ENCODE measurements at regions not wholly inside any gene's neighbourhood (a gene's known extent, or its start where the extent isn't known, plus 50 kb on each side); places are given as distances from the start of the nearest gene placed in this dataset.

- Histone ChIP-seq H3K4me3 (replicated peaks in 1 of 3; ENCODE audit: insufficient read depth in 1 of 3, low read depth in 2 of 3, low read length in 3 of 3) (no peak overlapping the region), H3K9ac (ENCODE audit: insufficient read depth, low read depth, low read length) (no peak overlapping the region), H3K4me1 (ENCODE audit: insufficient read depth, low read length) (peaks cover 30% of the 10 kb centered on the region), H3K79me2 (ENCODE audit: insufficient read depth, low read length) (no peaks in the 10 kb centered on the region), H2AFZ (ENCODE audit: low read length) (no peak overlapping the region), H3K36me3 (replicated peaks in 1 of 2; ENCODE audit: control insufficient read depth in 1 of 2, insufficient read depth in 2 of 2, low read length in 2 of 2) (no peaks in the 10 kb centered on the region), H4K20me1 (ENCODE audit: insufficient read depth, low read length) (no peaks in the 10 kb centered on the region), H3K9me3 (ENCODE audit: low read length) (no peaks in the 10 kb centered on the region), H3K27ac (ENCODE audit: extremely low read length, insufficient read depth, low read length) (no peak overlapping the region), H3K27me3 (ENCODE audit: control insufficient read depth in 1 of 2, insufficient read depth in 2 of 2, low read length in 2 of 2) (peaks cover 0 to 7% of the 10 kb centered on the region in 2 experiments; a peak in 2 of 5 replicates), H3K4me2 (ENCODE audit: low read depth, low read length) (no peak overlapping the region)
- TF ChIP-seq PHF21A (CRISPR knock-in tag; IDR thresholded peaks at IDR 0.05) (no peak), KLF16 (CRISPR knock-in tag; IDR thresholded peaks at IDR 0.05) (no peak), E2F2 (CRISPR knock-in tag; IDR thresholded peaks at IDR 0.05; ENCODE audit: borderline replicate concordance) (no peak), ZGPAT (CRISPR knock-in tag; IDR thresholded peaks at IDR 0.05) (no peak), PCBP2 (optimal IDR thresholded peaks at IDR 0.05; ENCODE audit: low read depth, low read length, poor library complexity, severe bottlenecking) (no peak), HMG20A (CRISPR knock-in tag; IDR thresholded peaks at IDR 0.05; ENCODE audit: borderline replicate concordance) (no peak), PBX3 (CRISPR knock-in tag; IDR thresholded peaks at IDR 0.05; ENCODE audit: borderline replicate concordance) (no peak)
- ChIA-PET POLR2A (no interaction called here), CTCF (ENCODE audit: low intra/inter-chr PET ratio, low total read pairs) (no interaction called here)
- FAIRE-seq (no peak), DNase-seq (ENCODE audit: low spot score) (no peak), ATAC-seq (no peak)
- in situ Hi-C loops (cut with HindIII; ENCODE audit: extremely low pct_ligation_motif_present, low pct_unique_long_range_greater_than_20kb): no loop called here
- 9% methylated on average over 1 of the region's 1 CpG for WGBS (ENCODE audit: low lambda C conversion rate)
- no TSS peak for BruUV-seq (replicated peaks)
- intact Hi-C loops (cut with micrococcal nuclease; ENCODE audit: unreplicated experiment): no loop called here
Observed at GRCh38 chr2:120491111-120491625, 145.2 kb downstream of the INHBB start.
